ENCODE measurements at regions not wholly inside any gene's neighbourhood (a gene's known extent, or its start where the extent isn't known, plus 50 kb on each side); places are given as distances from the start of the nearest gene placed in this dataset.
"Not testable (repeated sequence)": the region's sequence is repeated elsewhere in the genome, so short reads cannot be mapped to it uniquely, and the experiment has no call there.

- no peak overlapping the region for H3K4me3 ChIP-seq (ENCODE audit: control insufficient read depth, low read depth, low read length)
- DNase-seq (ENCODE audit: low read depth), result no peak
- TF ChIP-seq CTCF (conservative IDR thresholded peaks at IDR 0.05; ENCODE audit: control insufficient read depth, insufficient read depth, low read depth, low read length), result no peak
Measured at GRCh38 chr22:22988785-22989184, 81.5 kb upstream of the GNAZ start.

- TF ChIP-seq CTCF (conservative IDR thresholded peaks at IDR 0.05; ENCODE audit: control insufficient read depth, insufficient read depth, low read depth, low read length), result no peak
Measured at GRCh38 chr22:22989856-22990255, 80.5 kb upstream of the GNAZ start.

GRCh38 chr22:22990711-22991505 is 79.4 kb upstream of the GNAZ start:
- DNase-seq (ENCODE audit: low read depth); H3K4me3 ChIP-seq (ENCODE audit: control insufficient read depth, low read depth, low read length): not testable (repeated sequence)

More at GRCh38 chr22:22989856-22990255, 80.5 kb upstream of the GNAZ start:
- no peak overlapping the region for H3K4me3 ChIP-seq (ENCODE audit: control insufficient read depth, low read depth, low read length)
- no peak for DNase-seq (ENCODE audit: low read depth)

GRCh38 chr22:22992474-22992873 is 77.8 kb upstream of the GNAZ start:
- H3K4me3 ChIP-seq (ENCODE audit: control insufficient read depth, low read depth, low read length), result no peak overlapping the region
- no peak for TF ChIP-seq CTCF (conservative IDR thresholded peaks at IDR 0.05; ENCODE audit: control insufficient read depth, insufficient read depth, low read depth, low read length)
- no peak for DNase-seq (ENCODE audit: low read depth)

- no peak for DNase-seq (ENCODE audit: low read depth)
- no peak overlapping the region for H3K4me3 ChIP-seq (ENCODE audit: control insufficient read depth, low read depth, low read length)
- TF ChIP-seq CTCF (conservative IDR thresholded peaks at IDR 0.05; ENCODE audit: control insufficient read depth, insufficient read depth, low read depth, low read length), result no peak
Measured at GRCh38 chr22:22993184-22993583, 77.1 kb upstream of the GNAZ start.

GRCh38 chr22:22995166-22995565 is 75.2 kb upstream of the GNAZ start:
- TF ChIP-seq CTCF (conservative IDR thresholded peaks at IDR 0.05; ENCODE audit: control insufficient read depth, insufficient read depth, low read depth, low read length), result no peak
- H3K4me3 ChIP-seq (ENCODE audit: control insufficient read depth, low read depth, low read length), result no peak overlapping the region
- DNase-seq (ENCODE audit: low read depth), result no peak

- no peak for TF ChIP-seq CTCF (conservative IDR thresholded peaks at IDR 0.05; ENCODE audit: control insufficient read depth, insufficient read depth, low read depth, low read length)
- DNase-seq (ENCODE audit: low read depth), result no peak
- H3K4me3 ChIP-seq (ENCODE audit: control insufficient read depth, low read depth, low read length), result no peak overlapping the region
Measured at GRCh38 chr22:22996511-22997261, 73.6 kb upstream of the GNAZ start.
